ENCODE measurements at regions not wholly inside any gene's neighbourhood (a gene's known extent, or its start where the extent isn't known, plus 50 kb on each side); places are given as distances from the start of the nearest gene placed in this dataset.
A peak's percentile ranks its signal among the peaks of the same experiment; 100 is the strongest.

DNA sequence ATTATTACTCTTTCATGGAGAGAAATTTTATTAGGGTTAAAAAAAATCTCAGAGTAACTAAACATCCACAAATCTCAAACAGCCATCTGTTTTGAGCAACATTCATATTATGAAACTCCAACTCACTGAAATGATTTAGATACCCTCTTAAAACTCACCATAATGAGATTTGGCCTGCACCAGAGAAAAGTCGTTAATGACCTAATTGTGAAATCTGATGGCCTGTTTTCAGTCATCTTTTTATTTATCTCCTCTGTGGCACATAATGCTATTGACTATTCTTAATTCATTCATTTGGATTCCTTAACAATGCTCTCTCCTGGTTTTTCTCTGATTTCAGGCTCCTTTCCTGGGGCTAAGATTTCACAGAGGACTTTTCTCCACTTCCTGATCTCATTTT is 192.7 kb downstream of the RNF144B start:
- TF ChIP-seq, protein P1, sequence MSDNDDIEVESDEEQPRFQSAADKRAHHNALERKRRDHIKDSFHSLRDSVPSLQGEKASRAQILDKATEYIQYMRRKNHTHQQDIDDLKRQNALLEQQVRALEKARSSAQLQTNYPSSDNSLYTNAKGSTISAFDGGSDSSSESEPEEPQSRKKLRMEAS (IDR thresholded peaks at IDR 0.05; ENCODE audit: low read depth) = no peak
- TF ChIP-seq SMC3 (IDR thresholded peaks at IDR 0.05; ENCODE audit: low read depth, low read length) (no peak), CTCF (IDR thresholded peaks at IDR 0.05) (no peak), RCOR1 (IDR thresholded peaks at IDR 0.05; ENCODE audit: low read length) (peak; percentile 99), ELF1 (IDR thresholded peaks at IDR 0.05) (no peak), POLR2AphosphoS5 (IDR thresholded peaks at IDR 0.05; ENCODE audit: low read depth, low read length) (0 out of 2 replicates have a peak, but pooled peaks have one; percentile 37)
